ENCODE measurements at regions not wholly inside any gene's neighbourhood (a gene's known extent, or its start where the extent isn't known, plus 50 kb on each side); places are given as distances from the start of the nearest gene placed in this dataset.
A peak's percentile ranks its signal among the peaks of the same experiment; 100 is the strongest.

DNA sequence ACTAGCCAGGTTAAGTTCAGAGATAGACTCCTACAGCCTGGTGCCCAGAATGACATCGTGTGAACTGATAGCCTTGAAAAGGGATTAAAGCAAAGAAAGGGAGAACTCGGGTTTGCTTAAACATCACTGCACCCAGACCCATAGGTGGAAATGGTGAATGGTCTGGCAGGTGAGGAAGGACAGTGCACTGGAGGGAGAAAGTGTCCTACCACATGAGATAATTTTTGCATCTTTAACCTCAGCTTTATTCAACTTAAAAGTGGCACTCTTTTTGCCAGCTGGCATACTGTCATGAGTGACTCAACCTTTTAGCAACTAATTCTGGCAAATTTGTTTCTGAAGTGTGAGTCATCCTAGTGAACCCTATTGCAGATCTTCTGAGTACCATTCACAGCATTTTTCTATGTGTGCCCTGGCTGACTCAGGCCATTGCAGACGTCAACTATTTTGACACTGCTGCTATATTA is 53.0 kb upstream of the DAPP1 start:
- Histone ChIP-seq H3K27ac (no peak overlapping the region), H3K27me3 (no peaks in the 10 kb centered on the region), H3K36me3 (no peaks in the 10 kb centered on the region), H3K4me3 (no peak overlapping the region), H3K4me1 (no peaks in the 10 kb centered on the region), H3K9me3 (no peaks in the 10 kb centered on the region)
- ATAC-seq, result peak in 3 of 4 donors; percentile 58 to 99 (median 82)
- intact Hi-C loops (cut with DNase I), result no loop called here
- TF ChIP-seq, protein P1, sequence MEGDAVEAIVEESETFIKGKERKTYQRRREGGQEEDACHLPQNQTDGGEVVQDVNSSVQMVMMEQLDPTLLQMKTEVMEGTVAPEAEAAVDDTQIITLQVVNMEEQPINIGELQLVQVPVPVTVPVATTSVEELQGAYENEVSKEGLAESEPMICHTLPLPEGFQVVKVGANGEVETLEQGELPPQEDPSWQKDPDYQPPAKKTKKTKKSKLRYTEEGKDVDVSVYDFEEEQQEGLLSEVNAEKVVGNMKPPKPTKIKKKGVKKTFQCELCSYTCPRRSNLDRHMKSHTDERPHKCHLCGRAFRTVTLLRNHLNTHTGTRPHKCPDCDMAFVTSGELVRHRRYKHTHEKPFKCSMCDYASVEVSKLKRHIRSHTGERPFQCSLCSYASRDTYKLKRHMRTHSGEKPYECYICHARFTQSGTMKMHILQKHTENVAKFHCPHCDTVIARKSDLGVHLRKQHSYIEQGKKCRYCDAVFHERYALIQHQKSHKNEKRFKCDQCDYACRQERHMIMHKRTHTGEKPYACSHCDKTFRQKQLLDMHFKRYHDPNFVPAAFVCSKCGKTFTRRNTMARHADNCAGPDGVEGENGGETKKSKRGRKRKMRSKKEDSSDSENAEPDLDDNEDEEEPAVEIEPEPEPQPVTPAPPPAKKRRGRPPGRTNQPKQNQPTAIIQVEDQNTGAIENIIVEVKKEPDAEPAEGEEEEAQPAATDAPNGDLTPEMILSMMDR (IDR thresholded peaks at IDR 0.05), result no peak
- no peak for TF ChIP-seq POLR2A (IDR thresholded peaks at IDR 0.05)
- peak in 1 of 3 donors; percentile 24 for DNase-seq
- 25% methylated on average over 3 of the region's 3 CpGs for WGBS (ENCODE audit: insufficient coverage, low coverage, low lambda C conversion rate, missing lambda C conversion rate)

DNA sequence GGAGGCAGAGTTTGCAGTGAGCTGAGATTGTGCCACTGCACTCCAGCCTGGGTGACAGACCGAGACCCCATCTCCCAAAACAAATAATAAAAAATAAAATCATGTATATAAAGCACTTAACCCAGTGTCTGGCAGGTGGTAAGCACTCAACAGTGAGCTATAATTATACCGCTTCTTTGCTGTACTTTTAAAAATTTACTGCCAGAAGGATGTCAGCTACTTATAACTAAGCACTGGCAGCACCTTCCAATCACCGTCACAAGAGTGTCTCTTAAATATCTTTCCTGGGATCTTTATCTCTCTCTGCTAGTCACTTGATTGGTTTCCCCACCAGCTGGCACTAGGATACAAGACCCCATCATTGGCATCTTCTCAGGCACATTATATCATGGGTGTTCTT is 53.9 kb upstream of the DAPP1 start:
- 87% methylated on average over 2 of the region's 3 CpGs for WGBS (ENCODE audit: insufficient coverage, low coverage, low lambda C conversion rate, missing lambda C conversion rate)
- no peak for ATAC-seq
- TF ChIP-seq, protein P1 (IDR thresholded peaks at IDR 0.05), result no peak
- TF ChIP-seq POLR2A (IDR thresholded peaks at IDR 0.05), result no peak
- no peak for DNase-seq
- no peaks in the 10 kb centered on the region for H3K36me3 ChIP-seq
- no peak overlapping the region for H3K27ac ChIP-seq
- no peaks in the 10 kb centered on the region for H3K9me3 ChIP-seq
- intact Hi-C loops (cut with DNase I), result no loop called here
- no peak overlapping the region for H3K4me3 ChIP-seq
- no peaks in the 10 kb centered on the region for H3K4me1 ChIP-seq
- H3K27me3 ChIP-seq, result no peaks in the 10 kb centered on the region

DNA sequence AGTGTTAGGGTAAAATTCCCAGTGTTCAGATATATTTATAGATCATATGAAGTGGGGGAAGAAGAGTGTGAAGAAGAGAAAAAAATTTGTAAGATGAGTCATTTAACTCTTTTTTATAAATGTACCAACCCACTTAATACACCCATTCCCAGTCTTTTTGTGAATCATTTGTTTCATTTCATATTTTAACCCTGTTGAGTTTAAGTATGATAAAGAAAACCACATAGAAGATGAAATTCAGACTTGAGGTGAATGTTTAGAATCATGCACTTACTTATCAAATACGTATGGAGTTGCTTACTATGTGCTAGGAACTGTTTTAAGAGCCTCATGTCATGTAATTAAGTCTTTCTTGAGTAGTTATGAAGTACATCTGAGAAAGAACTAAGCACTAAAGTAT is 56.6 kb upstream of the DAPP1 start:
- WGBS (ENCODE audit: insufficient coverage, low coverage, low lambda C conversion rate, missing lambda C conversion rate), result 38% methylated on average over 1 of the region's 1 CpG
- H3K36me3 ChIP-seq, result no peaks in the 10 kb centered on the region
- no peaks in the 10 kb centered on the region for H3K27me3 ChIP-seq
- H3K4me3 ChIP-seq, result no peak overlapping the region
- TF ChIP-seq, protein P1 (IDR thresholded peaks at IDR 0.05), result no peak
- TF ChIP-seq POLR2A (IDR thresholded peaks at IDR 0.05), result no peak
- no peaks in the 10 kb centered on the region for H3K9me3 ChIP-seq
- H3K27ac ChIP-seq, result no peak overlapping the region
- no peak for DNase-seq
- ATAC-seq, result no peak
- H3K4me1 ChIP-seq, result no peaks in the 10 kb centered on the region
- intact Hi-C loops (cut with DNase I), result no loop called here

DNA sequence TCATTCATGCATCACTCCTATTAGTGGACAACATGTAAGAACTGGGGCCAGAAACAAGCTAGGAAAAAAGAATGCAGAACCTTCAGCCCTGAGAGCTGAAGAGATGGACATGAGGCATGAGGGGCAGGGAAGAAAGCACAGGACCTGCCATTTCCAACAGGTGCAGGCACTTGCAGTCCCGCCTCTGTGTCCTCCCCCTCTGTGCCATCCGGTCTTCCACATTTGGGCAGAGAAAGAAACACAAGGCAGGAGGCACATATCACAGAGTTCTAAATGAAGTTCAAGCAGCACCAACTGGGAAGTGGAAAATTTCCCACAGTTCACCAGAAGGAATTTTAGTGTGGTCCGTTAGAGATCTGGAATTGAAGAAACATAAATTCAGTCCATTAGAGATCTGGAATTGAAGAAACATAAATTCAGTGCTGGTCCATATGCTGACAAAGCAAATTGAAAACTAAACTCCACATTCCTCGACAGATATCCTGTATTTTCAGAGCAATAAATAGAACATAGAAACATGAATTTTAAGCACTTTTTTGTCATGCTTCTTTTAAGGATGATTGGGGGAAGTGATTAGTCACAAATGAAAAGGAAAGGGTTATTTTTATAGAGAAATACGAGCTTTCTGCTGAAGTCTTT is 57.2 kb upstream of the DAPP1 start:
- WGBS (ENCODE audit: insufficient coverage, low coverage, low lambda C conversion rate, missing lambda C conversion rate), result 32% methylated on average over 4 of the region's 5 CpGs
- Histone ChIP-seq H3K27ac (no peak overlapping the region), H3K4me3 (no peak overlapping the region), H3K27me3 (no peaks in the 10 kb centered on the region), H3K36me3 (no peaks in the 10 kb centered on the region), H3K4me1 (no peaks in the 10 kb centered on the region), H3K9me3 (no peaks in the 10 kb centered on the region)
- intact Hi-C loops (cut with DNase I), result no loop called here
- TF ChIP-seq POLR2A (IDR thresholded peaks at IDR 0.05), result no peak
- TF ChIP-seq, protein P1 (IDR thresholded peaks at IDR 0.05), result no peak
- DNase-seq (no peak), ATAC-seq (no peak)

All from right lobe of liver (tissue), 6 donors.